Panc1 (cell line): ENCODE measurements at regions not wholly inside any gene's neighbourhood (a gene's known extent, or its start where the extent isn't known, plus 50 kb on each side); places are given as distances from the start of the nearest gene placed in this dataset.

Experiments
- ATAC-seq: fragments of 200-7000 bp; cut with Tn5 transposase; 2 replicates; pipeline ENCODE4 v1.9.1; 2020; ENCODE audit warnings: mild to moderate bottlenecking, moderate library complexity
- BruUV-seq: library from RNA; stranded (reverse); fragments of 400-500 nt; replicated peaks from 2 replicates; lab custom pipeline; 2021; lab: Mats Ljungman, UMichigan
- CTCF ChIA-PET: fragments of 300-600 bp; sonication (Branson Sonifier 250); formaldehyde crosslinking; loops from one replicate; lab custom pipeline; 2022; ENCODE audit warnings: antibody characterized with exemption; lab: Charles Lee
- POLR2A ChIA-PET: fragments of 300-600 bp; sonication (Branson Sonifier 250); formaldehyde crosslinking; loops from one replicate; lab custom pipeline; 2022; ENCODE audit warnings: antibody characterized with exemption; lab: Charles Lee
- DNase-seq: peaks from one replicate; pipeline ENCODE4 v3.0.0-alpha.2; 2010; ENCODE audit warnings: low read depth, low spot score
- H3K27ac ChIP-seq: 2 replicates; pipeline ENCODE4 v1.5.1; 2011; ENCODE audit warnings: mild to moderate bottlenecking, low read length, inconsistent platforms
- H3K27me3 ChIP-seq: fragments of 200-500 bp; sonication (Bioruptor generic); 2 replicates; pipeline ENCODE4 v1.6.0; 2014; ENCODE audit warnings: low read length, inconsistent platforms; ENCODE audit not compliant: control insufficient read depth, insufficient read depth
- H3K36me3 ChIP-seq: fragments of 200-500 bp; sonication (Bioruptor generic); 2 replicates; pipeline ENCODE4 v1.5.1; 2014; ENCODE audit warnings: inconsistent platforms, mild to moderate bottlenecking, low read length, moderate library complexity; ENCODE audit not compliant: control insufficient read depth, insufficient read depth
- H3K4me1 ChIP-seq: 2 replicates; pipeline ENCODE4 v1.5.1; 2011; ENCODE audit warnings: inconsistent platforms, mild to moderate bottlenecking, low read length, moderate library complexity; ENCODE audit not compliant: control insufficient read depth, insufficient read depth
- H3K4me3 ChIP-seq, 2 experiments: 2 replicates each; pipeline ENCODE4 v1.5.1; 2011 to 2012; ENCODE audit warnings: low read depth in 2 of 2, low read length in 2 of 2, mild to moderate bottlenecking in 2 of 2, inconsistent platforms in 1 of 2, moderate library complexity in 1 of 2
- H3K9me3 ChIP-seq: fragments of 200-500 bp; sonication (Bioruptor generic); 2 replicates; pipeline ENCODE4 v1.5.1; 2014; ENCODE audit warnings: low read depth, mild to moderate bottlenecking, inconsistent platforms, low read length, moderate library complexity; ENCODE audit not compliant: control insufficient read depth, insufficient read depth
- POLR2AphosphoS5 ChIP-seq: IDR thresholded peaks from 2 replicates; pipeline ENCODE4 v1.6.1; 2012; ENCODE audit warnings: mild to moderate bottlenecking, low read depth, low read length, moderate library complexity
- SIN3A ChIP-seq: IDR thresholded peaks from 2 replicates; pipeline ENCODE4 v1.6.1; 2012; ENCODE audit warnings: low read depth, mild to moderate bottlenecking, low read length, moderate library complexity, borderline replicate concordance; ENCODE audit not compliant: insufficient read depth
- TCF7L2 ChIP-seq: IDR thresholded peaks from 2 replicates; pipeline ENCODE4 v1.6.1; 2011; ENCODE audit warnings: mild to moderate bottlenecking, low read depth, low read length, inconsistent platforms
- in situ Hi-C: cut with HindIII; loops from 2 replicates; pipeline ENCODE4 v1.10.0; 2016; ENCODE audit warnings: low sequenced_read_pairs, low pct_unique_long_range_greater_than_20kb
- intact Hi-C: fragments of 100-400 bp; cut with micrococcal nuclease; formaldehyde crosslinking; loops from one replicate; pipeline ENCODE4 v1.10.0; 2022; ENCODE audit not compliant: unreplicated experiment
- TF ChIP-seq, protein P1 (sequence below): fragments of 450-650 bp; IDR thresholded peaks from 2 replicates; pipeline ENCODE4 v1.5.1; 2017; ENCODE audit warnings: mild to moderate bottlenecking
- TF ChIP-seq, protein P2 (sequence below), 2 experiments: IDR thresholded peaks; 2 replicates each; pipeline ENCODE4 v1.6.1; 2011 to 2012; ENCODE audit warnings: low read depth in 2 of 2, control low read depth in 1 of 2, low read length in 1 of 2, mild to moderate bottlenecking in 1 of 2, moderate library complexity in 1 of 2; ENCODE audit not compliant: insufficient read depth in 1 of 2

DNA sequence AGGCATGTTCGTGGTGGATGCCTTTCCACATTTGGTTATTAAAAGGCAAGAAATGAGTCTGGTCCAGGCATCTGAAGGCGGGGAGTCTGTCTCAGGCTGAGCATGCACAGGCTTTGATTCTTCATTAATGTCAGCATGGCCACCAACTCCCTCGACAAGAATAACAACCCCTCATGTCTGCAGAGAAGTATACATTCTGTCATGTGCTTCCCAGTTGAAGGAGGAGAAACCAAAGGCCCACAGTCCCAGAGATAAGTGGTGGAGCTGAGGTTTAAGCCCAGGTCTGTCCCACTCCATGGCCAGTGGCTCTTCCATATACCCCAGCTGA, 61.6 kb upstream of the LAPTM5 start:
- Histone ChIP-seq H3K4me1 (peaks cover 16% of the 10 kb centered on the region), H3K36me3 (no peaks in the 10 kb centered on the region), H3K27ac (no peak overlapping the region), H3K27me3 (no peaks in the 10 kb centered on the region), H3K9me3 (no peaks in the 10 kb centered on the region), H3K4me3 (no peak overlapping the region)
- no peak for ATAC-seq
- no peak for DNase-seq
- ChIA-PET POLR2A (interaction anchor here (0.5 kb wide), 1 partner anchor 1923 kb away, joined by 3 read pairs; no protein-coding TSS in a partner anchor), CTCF (interaction anchor here (0.9 kb wide), 1 partner anchor 28 kb away, joined by 3 read pairs; no protein-coding TSS in a partner anchor)
- in situ Hi-C loops (loop anchor here (25.0 kb wide), 1 partner anchor 93 kb away; the partner anchor contains the start of gene SDC3), intact Hi-C loops (no loop called here)
- TF ChIP-seq TCF7L2: no peak
- TF ChIP-seq, protein P1, sequence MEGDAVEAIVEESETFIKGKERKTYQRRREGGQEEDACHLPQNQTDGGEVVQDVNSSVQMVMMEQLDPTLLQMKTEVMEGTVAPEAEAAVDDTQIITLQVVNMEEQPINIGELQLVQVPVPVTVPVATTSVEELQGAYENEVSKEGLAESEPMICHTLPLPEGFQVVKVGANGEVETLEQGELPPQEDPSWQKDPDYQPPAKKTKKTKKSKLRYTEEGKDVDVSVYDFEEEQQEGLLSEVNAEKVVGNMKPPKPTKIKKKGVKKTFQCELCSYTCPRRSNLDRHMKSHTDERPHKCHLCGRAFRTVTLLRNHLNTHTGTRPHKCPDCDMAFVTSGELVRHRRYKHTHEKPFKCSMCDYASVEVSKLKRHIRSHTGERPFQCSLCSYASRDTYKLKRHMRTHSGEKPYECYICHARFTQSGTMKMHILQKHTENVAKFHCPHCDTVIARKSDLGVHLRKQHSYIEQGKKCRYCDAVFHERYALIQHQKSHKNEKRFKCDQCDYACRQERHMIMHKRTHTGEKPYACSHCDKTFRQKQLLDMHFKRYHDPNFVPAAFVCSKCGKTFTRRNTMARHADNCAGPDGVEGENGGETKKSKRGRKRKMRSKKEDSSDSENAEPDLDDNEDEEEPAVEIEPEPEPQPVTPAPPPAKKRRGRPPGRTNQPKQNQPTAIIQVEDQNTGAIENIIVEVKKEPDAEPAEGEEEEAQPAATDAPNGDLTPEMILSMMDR: no peak
- TF ChIP-seq, protein P2, sequence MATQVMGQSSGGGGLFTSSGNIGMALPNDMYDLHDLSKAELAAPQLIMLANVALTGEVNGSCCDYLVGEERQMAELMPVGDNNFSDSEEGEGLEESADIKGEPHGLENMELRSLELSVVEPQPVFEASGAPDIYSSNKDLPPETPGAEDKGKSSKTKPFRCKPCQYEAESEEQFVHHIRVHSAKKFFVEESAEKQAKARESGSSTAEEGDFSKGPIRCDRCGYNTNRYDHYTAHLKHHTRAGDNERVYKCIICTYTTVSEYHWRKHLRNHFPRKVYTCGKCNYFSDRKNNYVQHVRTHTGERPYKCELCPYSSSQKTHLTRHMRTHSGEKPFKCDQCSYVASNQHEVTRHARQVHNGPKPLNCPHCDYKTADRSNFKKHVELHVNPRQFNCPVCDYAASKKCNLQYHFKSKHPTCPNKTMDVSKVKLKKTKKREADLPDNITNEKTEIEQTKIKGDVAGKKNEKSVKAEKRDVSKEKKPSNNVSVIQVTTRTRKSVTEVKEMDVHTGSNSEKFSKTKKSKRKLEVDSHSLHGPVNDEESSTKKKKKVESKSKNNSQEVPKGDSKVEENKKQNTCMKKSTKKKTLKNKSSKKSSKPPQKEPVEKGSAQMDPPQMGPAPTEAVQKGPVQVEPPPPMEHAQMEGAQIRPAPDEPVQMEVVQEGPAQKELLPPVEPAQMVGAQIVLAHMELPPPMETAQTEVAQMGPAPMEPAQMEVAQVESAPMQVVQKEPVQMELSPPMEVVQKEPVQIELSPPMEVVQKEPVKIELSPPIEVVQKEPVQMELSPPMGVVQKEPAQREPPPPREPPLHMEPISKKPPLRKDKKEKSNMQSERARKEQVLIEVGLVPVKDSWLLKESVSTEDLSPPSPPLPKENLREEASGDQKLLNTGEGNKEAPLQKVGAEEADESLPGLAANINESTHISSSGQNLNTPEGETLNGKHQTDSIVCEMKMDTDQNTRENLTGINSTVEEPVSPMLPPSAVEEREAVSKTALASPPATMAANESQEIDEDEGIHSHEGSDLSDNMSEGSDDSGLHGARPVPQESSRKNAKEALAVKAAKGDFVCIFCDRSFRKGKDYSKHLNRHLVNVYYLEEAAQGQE (IDR thresholded peaks at IDR 0.05; ENCODE audit: insufficient read depth in 1 of 2, low read depth in 2 of 2, low read length in 1 of 2): no peak
- TF ChIP-seq POLR2AphosphoS5: no peak
- TF ChIP-seq SIN3A: no peak
- BruUV-seq: no TSS peak

DNA sequence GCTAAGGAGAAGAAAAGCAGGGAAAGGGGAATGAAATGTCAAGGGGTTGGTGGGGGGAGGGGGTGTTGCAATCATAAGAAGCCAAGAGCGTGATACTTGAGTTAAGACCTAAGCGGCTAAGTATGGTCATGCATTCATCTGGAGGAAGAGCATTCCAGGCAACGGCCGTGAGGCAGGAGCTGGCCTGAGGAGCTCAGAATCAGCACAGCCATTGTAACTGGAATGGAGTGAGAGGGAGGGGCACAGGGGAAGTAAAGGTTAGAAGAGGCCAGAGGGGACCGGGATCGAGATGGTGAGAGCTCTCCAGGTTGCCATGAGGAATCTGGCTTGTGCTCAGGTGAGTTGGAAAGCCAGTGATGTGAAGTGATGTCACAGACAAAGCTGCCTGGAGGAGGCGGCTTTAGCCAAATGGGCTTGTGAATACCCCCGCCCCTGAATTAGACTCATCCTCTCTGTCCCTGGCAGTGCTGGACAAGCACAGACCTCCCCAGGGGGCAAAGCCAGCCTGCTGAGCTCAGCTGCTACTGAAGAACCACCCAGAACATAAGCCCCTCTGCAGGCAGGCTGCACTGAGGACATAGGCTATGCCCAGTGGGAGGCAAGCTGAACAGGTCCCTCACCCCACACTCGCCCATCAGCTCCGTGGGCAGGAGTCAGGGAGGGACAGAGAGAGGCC, 61.1 kb upstream of the LAPTM5 start:
- DNase-seq (no peak), ATAC-seq (no peak)
- intact Hi-C loops: no loop called here
- in situ Hi-C loops: loop anchor here (25.0 kb wide), 1 partner anchor 94 kb away; the partner anchor contains the start of gene SDC3
- Histone ChIP-seq H3K4me3 (no peak overlapping the region), H3K9me3 (no peaks in the 10 kb centered on the region), H3K27ac (no peak overlapping the region), H3K36me3 (no peaks in the 10 kb centered on the region), H3K4me1 (peaks cover 14% of the 10 kb centered on the region), H3K27me3 (no peaks in the 10 kb centered on the region)
- POLR2A ChIA-PET: interaction anchor here (0.5 kb wide), 1 partner anchor 1923 kb away, joined by 3 read pairs; no protein-coding TSS in a partner anchor
- TF ChIP-seq TCF7L2: no peak
- TF ChIP-seq, protein P1: no peak
- no peak for TF ChIP-seq SIN3A
- TF ChIP-seq, protein P2 (IDR thresholded peaks at IDR 0.05; ENCODE audit: insufficient read depth in 1 of 2, low read depth in 2 of 2, low read length in 1 of 2): no peak
- no peak for TF ChIP-seq POLR2AphosphoS5
- no TSS peak for BruUV-seq
- CTCF ChIA-PET: interaction anchor here (0.9 kb wide), 1 partner anchor 29 kb away, joined by 3 read pairs; no protein-coding TSS in a partner anchor
